ENCODE measurements at regions not wholly inside any gene's neighbourhood (a gene's known extent, or its start where the extent isn't known, plus 50 kb on each side); places are given as distances from the start of the nearest gene placed in this dataset.

DNA sequence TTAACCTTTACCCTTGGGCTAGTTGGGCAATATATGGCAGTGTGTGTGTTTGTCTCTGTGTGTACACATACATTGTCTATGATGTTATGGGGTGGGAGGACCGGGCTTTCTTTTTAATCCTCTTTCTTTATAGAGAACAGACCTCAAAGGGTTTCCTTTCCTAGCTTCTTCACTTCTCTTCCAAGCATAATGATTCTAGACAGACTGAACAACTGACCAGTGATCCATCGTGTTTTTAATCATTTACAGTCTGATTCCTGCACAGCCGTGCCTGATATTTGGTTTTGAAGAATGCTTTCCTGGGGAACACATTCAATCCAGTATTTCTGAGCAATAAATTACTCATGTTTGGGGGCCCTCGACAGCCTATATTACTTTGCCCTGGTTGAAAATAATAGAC lies 481.1 kb upstream of the DCN start:
- TF ChIP-seq, protein P1, sequence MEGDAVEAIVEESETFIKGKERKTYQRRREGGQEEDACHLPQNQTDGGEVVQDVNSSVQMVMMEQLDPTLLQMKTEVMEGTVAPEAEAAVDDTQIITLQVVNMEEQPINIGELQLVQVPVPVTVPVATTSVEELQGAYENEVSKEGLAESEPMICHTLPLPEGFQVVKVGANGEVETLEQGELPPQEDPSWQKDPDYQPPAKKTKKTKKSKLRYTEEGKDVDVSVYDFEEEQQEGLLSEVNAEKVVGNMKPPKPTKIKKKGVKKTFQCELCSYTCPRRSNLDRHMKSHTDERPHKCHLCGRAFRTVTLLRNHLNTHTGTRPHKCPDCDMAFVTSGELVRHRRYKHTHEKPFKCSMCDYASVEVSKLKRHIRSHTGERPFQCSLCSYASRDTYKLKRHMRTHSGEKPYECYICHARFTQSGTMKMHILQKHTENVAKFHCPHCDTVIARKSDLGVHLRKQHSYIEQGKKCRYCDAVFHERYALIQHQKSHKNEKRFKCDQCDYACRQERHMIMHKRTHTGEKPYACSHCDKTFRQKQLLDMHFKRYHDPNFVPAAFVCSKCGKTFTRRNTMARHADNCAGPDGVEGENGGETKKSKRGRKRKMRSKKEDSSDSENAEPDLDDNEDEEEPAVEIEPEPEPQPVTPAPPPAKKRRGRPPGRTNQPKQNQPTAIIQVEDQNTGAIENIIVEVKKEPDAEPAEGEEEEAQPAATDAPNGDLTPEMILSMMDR (IDR thresholded peaks at IDR 0.05; ENCODE audit: insufficient read depth, low read length, poor library complexity, severe bottlenecking) = no peak
- TF ChIP-seq EZH2phosphoT487 (conservative IDR thresholded peaks at IDR 0.05; ENCODE audit: low read length) = no peak

All from SU-DHL-6 (cell line).